ENCODE measurements at regions not wholly inside any gene's neighbourhood (a gene's known extent, or its start where the extent isn't known, plus 50 kb on each side); places are given as distances from the start of the nearest gene placed in this dataset.

GRCh38 chr12:27382924-27383323 is 50.3 kb downstream of the BMAL2 start:
- no peak for DNase-seq (ENCODE audit: low read depth)
- H3K4me3 ChIP-seq (ENCODE audit: low read depth, low read length), result no peak overlapping the region
- TF ChIP-seq CTCF (conservative IDR thresholded peaks at IDR 0.05; ENCODE audit: low read depth, low read length), result no peak

- no peak overlapping the region for H3K4me3 ChIP-seq (ENCODE audit: low read depth, low read length)
- DNase-seq (ENCODE audit: low read depth), result peak; percentile 91
- peak; percentile 98 for TF ChIP-seq CTCF (conservative IDR thresholded peaks at IDR 0.05; ENCODE audit: low read depth, low read length)
Observed at GRCh38 chr12:27383429-27384260, 51.0 kb downstream of the BMAL2 start.

- no peak overlapping the region for H3K4me3 ChIP-seq (ENCODE audit: low read depth, low read length)
- no peak for TF ChIP-seq CTCF (conservative IDR thresholded peaks at IDR 0.05; ENCODE audit: low read depth, low read length)
- no peak for DNase-seq (ENCODE audit: low read depth)
Observed at GRCh38 chr12:27384261-27384590, 51.6 kb downstream of the BMAL2 start.

- H3K4me3 ChIP-seq (ENCODE audit: low read depth, low read length), result no peak overlapping the region
- TF ChIP-seq CTCF (conservative IDR thresholded peaks at IDR 0.05; ENCODE audit: low read depth, low read length), result no peak
Observed at GRCh38 chr12:27385766-27386564, 53.3 kb downstream of the BMAL2 start.

GRCh38 chr12:27387473-27387872 is 54.8 kb downstream of the BMAL2 start:
- no peak for TF ChIP-seq CTCF (conservative IDR thresholded peaks at IDR 0.05; ENCODE audit: low read depth, low read length)
- H3K4me3 ChIP-seq (ENCODE audit: low read depth, low read length), result no peak overlapping the region
- DNase-seq (ENCODE audit: low read depth), result no peak

More at GRCh38 chr12:27385766-27386564, 53.3 kb downstream of the BMAL2 start:
- DNase-seq (ENCODE audit: low read depth), result no peak

GRCh38 chr12:27388650-27389049 is 56.0 kb downstream of the BMAL2 start:
- no peak overlapping the region for H3K4me3 ChIP-seq (ENCODE audit: low read depth, low read length)
- no peak for TF ChIP-seq CTCF (conservative IDR thresholded peaks at IDR 0.05; ENCODE audit: low read depth, low read length)
- no peak for DNase-seq (ENCODE audit: low read depth)

All from choroid plexus epithelial cell (primary cell).